ENCODE measurements at regions not wholly inside any gene's neighbourhood (a gene's known extent, or its start where the extent isn't known, plus 50 kb on each side); places are given as distances from the start of the nearest gene placed in this dataset.

GRCh38 chr2:237020090-237020489, 65.6 kb upstream of the COPS8 start:
- H3K27ac Mint-ChIP-seq = no peak overlapping the region
- H3K27me3 Mint-ChIP-seq (ENCODE audit: low read depth) = peaks cover 4% of the 10 kb centered on the region; the same call in 1 of the 2 replicates
- peaks cover 6% of the 10 kb centered on the region; the same call in 1 of the 2 replicates for H3K36me3 Mint-ChIP-seq
- no peaks in the 10 kb centered on the region for H3K4me1 Mint-ChIP-seq
- H3K4me3 Mint-ChIP-seq = no peak overlapping the region
- TF ChIP-seq PRRX2 (CRISPR knock-in tag; IDR thresholded peaks at IDR 0.05) (no peak), ZNF317 (CRISPR knock-in tag; IDR thresholded peaks at IDR 0.05; ENCODE audit: borderline replicate concordance, low read depth) (no peak), ATF3 (CRISPR knock-in tag; conservative IDR thresholded peaks at IDR 0.05) (no peak), KAT7 (CRISPR knock-in tag; IDR thresholded peaks at IDR 0.05; ENCODE audit: borderline replicate concordance) (no peak), ATF6 (CRISPR knock-in tag; IDR thresholded peaks at IDR 0.05) (no peak), GABPB1 (CRISPR knock-in tag; IDR thresholded peaks at IDR 0.05) (no peak), CREB1 (CRISPR knock-in tag; IDR thresholded peaks at IDR 0.05) (no peak), MXD4 (CRISPR knock-in tag; IDR thresholded peaks at IDR 0.05; ENCODE audit: borderline replicate concordance) (no peak), ERG (CRISPR knock-in tag; IDR thresholded peaks at IDR 0.05) (no peak), HMGA2 (CRISPR knock-in tag; IDR thresholded peaks at IDR 0.05) (no peak), GRHL2 (CRISPR knock-in tag; IDR thresholded peaks at IDR 0.05; ENCODE audit: insufficient replicate concordance, severe bottlenecking) (no peak), ZBTB21 (CRISPR knock-in tag; IDR thresholded peaks at IDR 0.05; ENCODE audit: borderline replicate concordance) (no peak), CDX4 (CRISPR knock-in tag; IDR thresholded peaks at IDR 0.05; ENCODE audit: borderline replicate concordance) (no peak), IRF2 (CRISPR knock-in tag; IDR thresholded peaks at IDR 0.05; ENCODE audit: borderline replicate concordance, low read depth) (no peak), FOXP1 (CRISPR knock-in tag; IDR thresholded peaks at IDR 0.05; ENCODE audit: borderline replicate concordance) (no peak), ZNF532 (CRISPR knock-in tag; IDR thresholded peaks at IDR 0.05; ENCODE audit: borderline replicate concordance) (no peak), SP1 (CRISPR knock-in tag; conservative IDR thresholded peaks at IDR 0.05) (no peak), ESRRA (CRISPR knock-in tag; IDR thresholded peaks at IDR 0.05; ENCODE audit: borderline replicate concordance) (no peak), AR (CRISPR knock-in tag; IDR thresholded peaks at IDR 0.05) (no peak), ZNF425 (CRISPR knock-in tag; conservative IDR thresholded peaks at IDR 0.05) (no peak)
- H3K9me3 Mint-ChIP-seq = peaks cover 7% of the 10 kb centered on the region
- CTCF ChIA-PET = no interaction called here
- no peak for ATAC-seq
- no peak for DNase-seq (ENCODE audit: low spot score)
- POLR2A ChIA-PET = interaction anchor here (0.5 kb wide), 1 partner anchor 15 kb away, joined by 4 read pairs; no protein-coding TSS in a partner anchor
